ENCODE measurements at regions not wholly inside any gene's neighbourhood (a gene's known extent, or its start where the extent isn't known, plus 50 kb on each side); places are given as distances from the start of the nearest gene placed in this dataset.

DNA sequence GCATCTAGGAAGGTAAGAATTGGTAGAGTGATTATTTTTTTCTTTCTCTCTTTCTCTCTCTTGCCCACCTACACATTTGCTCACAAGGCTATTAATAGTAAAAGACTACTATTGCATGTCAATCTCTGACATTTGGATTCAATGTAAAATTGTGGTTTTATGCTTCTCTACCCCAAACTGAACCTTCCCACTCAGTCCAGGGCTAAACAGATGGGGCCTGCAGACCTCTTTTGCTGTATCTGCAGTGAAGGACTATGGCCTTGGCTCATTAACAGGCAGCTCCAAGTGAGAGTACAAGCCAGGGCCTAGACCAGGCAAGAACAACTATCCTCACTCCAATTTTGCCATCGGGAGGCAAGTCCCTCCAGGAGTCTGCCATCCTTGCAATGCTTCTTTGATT lies 68.3 kb upstream of the ARL4C start:
- Histone ChIP-seq H3K4me3 (ENCODE audit: low read length, poor library complexity, severe bottlenecking) (no peak overlapping the region), H2AFZ (ENCODE audit: low read length) (peak overlapping the region; percentile 9; the same call in 1 of the 2 replicates)

DNA sequence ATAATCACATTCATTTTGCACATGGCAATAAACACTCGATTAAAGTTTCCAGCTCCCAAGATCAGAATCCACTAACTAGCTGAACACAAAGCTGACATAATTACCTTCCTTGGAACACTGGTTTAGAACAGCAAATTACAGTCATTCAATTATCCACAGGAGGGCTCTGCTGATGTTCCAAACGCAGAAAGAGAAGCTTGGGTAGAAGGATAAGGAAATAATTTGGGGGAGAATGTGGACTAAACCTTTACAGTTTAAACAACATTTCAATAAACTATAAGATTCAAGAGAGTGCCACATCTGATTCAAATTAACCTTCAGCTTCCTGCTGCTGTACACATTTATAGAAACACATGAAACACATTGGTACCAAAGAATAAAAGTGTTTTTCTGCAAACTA lies 67.8 kb upstream of the ARL4C start:
- Histone ChIP-seq H3K36me3 (ENCODE audit: insufficient read depth, low read length) (no peaks in the 10 kb centered on the region), H3K79me2 (ENCODE audit: insufficient read depth, low read length) (no peaks in the 10 kb centered on the region), H2AFZ (ENCODE audit: low read length) (peak overlapping the region; percentile 9; the same call in 1 of the 2 replicates), H3F3A (ENCODE audit: low read depth) (no peaks in the 10 kb centered on the region), H3K9me3 (ENCODE audit: insufficient read depth, low read depth, low read length) (no peaks in the 10 kb centered on the region), H3K27me3 (ENCODE audit: insufficient read depth, low read length, poor library complexity, severe bottlenecking) (no peaks in the 10 kb centered on the region), H3K4me2 (ENCODE audit: low read depth, low read length, poor library complexity, severe bottlenecking) (no peak overlapping the region), H3K4me3 (ENCODE audit: low read length, poor library complexity, severe bottlenecking) (no peak overlapping the region), H3K9ac (ENCODE audit: low read depth, low read length, poor library complexity, severe bottlenecking) (no peak overlapping the region), H4K20me1 (ENCODE audit: insufficient read depth, low read length, poor library complexity, severe bottlenecking) (no peaks in the 10 kb centered on the region), H3K9me2 (replicated peaks; ENCODE audit: low read depth, low read length) (no peaks in the 10 kb centered on the region), H3K4me1 (ENCODE audit: insufficient read depth, low read length, poor library complexity, severe bottlenecking) (peaks cover 8% of the 10 kb centered on the region)
- no peak for TF ChIP-seq EZH2phosphoT487 (IDR thresholded peaks at IDR 0.05; ENCODE audit: borderline replicate concordance)
- TF ChIP-seq, protein P1, sequence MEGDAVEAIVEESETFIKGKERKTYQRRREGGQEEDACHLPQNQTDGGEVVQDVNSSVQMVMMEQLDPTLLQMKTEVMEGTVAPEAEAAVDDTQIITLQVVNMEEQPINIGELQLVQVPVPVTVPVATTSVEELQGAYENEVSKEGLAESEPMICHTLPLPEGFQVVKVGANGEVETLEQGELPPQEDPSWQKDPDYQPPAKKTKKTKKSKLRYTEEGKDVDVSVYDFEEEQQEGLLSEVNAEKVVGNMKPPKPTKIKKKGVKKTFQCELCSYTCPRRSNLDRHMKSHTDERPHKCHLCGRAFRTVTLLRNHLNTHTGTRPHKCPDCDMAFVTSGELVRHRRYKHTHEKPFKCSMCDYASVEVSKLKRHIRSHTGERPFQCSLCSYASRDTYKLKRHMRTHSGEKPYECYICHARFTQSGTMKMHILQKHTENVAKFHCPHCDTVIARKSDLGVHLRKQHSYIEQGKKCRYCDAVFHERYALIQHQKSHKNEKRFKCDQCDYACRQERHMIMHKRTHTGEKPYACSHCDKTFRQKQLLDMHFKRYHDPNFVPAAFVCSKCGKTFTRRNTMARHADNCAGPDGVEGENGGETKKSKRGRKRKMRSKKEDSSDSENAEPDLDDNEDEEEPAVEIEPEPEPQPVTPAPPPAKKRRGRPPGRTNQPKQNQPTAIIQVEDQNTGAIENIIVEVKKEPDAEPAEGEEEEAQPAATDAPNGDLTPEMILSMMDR (conservative IDR thresholded peaks at IDR 0.05; ENCODE audit: low read length), result peak; percentile 47

More for the DNA sequence above, 68.3 kb upstream of the ARL4C start:
- H3K36me3 ChIP-seq (ENCODE audit: insufficient read depth, low read length), result no peaks in the 10 kb centered on the region
- TF ChIP-seq, protein P1 (conservative IDR thresholded peaks at IDR 0.05; ENCODE audit: low read length), result no peak
- TF ChIP-seq EZH2phosphoT487 (IDR thresholded peaks at IDR 0.05; ENCODE audit: borderline replicate concordance), result no peak
- no peaks in the 10 kb centered on the region for H3K79me2 ChIP-seq (ENCODE audit: insufficient read depth, low read length)
- no peak overlapping the region for H3K4me2 ChIP-seq (ENCODE audit: low read depth, low read length, poor library complexity, severe bottlenecking)
- H3K9me2 ChIP-seq (replicated peaks; ENCODE audit: low read depth, low read length), result no peaks in the 10 kb centered on the region
- H3K4me1 ChIP-seq (ENCODE audit: insufficient read depth, low read length, poor library complexity, severe bottlenecking), result peaks cover 8% of the 10 kb centered on the region
- no peak overlapping the region for H3K9ac ChIP-seq (ENCODE audit: low read depth, low read length, poor library complexity, severe bottlenecking)
- H3K9me3 ChIP-seq (ENCODE audit: insufficient read depth, low read depth, low read length), result no peaks in the 10 kb centered on the region
- H4K20me1 ChIP-seq (ENCODE audit: insufficient read depth, low read length, poor library complexity, severe bottlenecking), result no peaks in the 10 kb centered on the region
- no peaks in the 10 kb centered on the region for H3K27me3 ChIP-seq (ENCODE audit: insufficient read depth, low read length, poor library complexity, severe bottlenecking)
- H3F3A ChIP-seq (ENCODE audit: low read depth), result no peaks in the 10 kb centered on the region

DNA sequence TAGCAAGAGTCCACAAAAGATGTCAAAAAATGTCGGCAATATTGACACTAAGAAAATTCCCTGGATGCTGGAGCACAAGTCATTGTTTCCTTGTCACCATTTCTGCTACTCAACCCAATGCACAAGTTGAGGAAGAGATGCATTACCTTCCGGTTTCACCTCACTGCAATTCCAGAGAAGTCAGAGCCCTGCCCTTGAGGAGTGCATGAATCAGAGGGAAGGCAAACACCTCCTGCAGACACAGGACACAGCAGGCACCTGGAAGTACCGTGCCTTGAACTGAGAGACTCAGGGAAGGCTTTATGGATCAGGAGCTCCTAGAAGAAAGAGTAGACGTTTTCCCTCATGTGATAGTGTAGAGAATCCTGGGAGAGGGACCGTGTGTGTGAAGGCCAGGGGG lies 62.7 kb upstream of the ARL4C start:
- H2AFZ ChIP-seq (ENCODE audit: low read length), result no peak overlapping the region

More for the DNA sequence above, 62.7 kb upstream of the ARL4C start:
- Histone ChIP-seq H3K4me1 (ENCODE audit: insufficient read depth, low read length, poor library complexity, severe bottlenecking) (peaks cover 3% of the 10 kb centered on the region), H3F3A (ENCODE audit: low read depth) (no peaks in the 10 kb centered on the region), H3K36me3 (ENCODE audit: insufficient read depth, low read length) (no peaks in the 10 kb centered on the region), H3K9me3 (ENCODE audit: insufficient read depth, low read depth, low read length) (no peaks in the 10 kb centered on the region), H3K9me2 (replicated peaks; ENCODE audit: low read depth, low read length) (no peaks in the 10 kb centered on the region), H3K4me2 (ENCODE audit: low read depth, low read length, poor library complexity, severe bottlenecking) (no peak overlapping the region), H4K20me1 (ENCODE audit: insufficient read depth, low read length, poor library complexity, severe bottlenecking) (no peaks in the 10 kb centered on the region), H3K79me2 (ENCODE audit: insufficient read depth, low read length) (no peaks in the 10 kb centered on the region), H3K27me3 (ENCODE audit: insufficient read depth, low read length, poor library complexity, severe bottlenecking) (no peaks in the 10 kb centered on the region), H3K4me3 (ENCODE audit: low read length, poor library complexity, severe bottlenecking) (no peak overlapping the region), H3K9ac (ENCODE audit: low read depth, low read length, poor library complexity, severe bottlenecking) (no peak overlapping the region)
- no peak for TF ChIP-seq EZH2phosphoT487 (IDR thresholded peaks at IDR 0.05; ENCODE audit: borderline replicate concordance)
- TF ChIP-seq, protein P1 (conservative IDR thresholded peaks at IDR 0.05; ENCODE audit: low read length), result no peak

Measured in Loucy (cell line).